IMR-90 (cell line): ENCODE measurements at regions not wholly inside any gene's neighbourhood (a gene's known extent, or its start where the extent isn't known, plus 50 kb on each side); places are given as distances from the start of the nearest gene placed in this dataset.

Source experiments
- BHLHE40 ChIP-seq: fragments of 150-350 bp; IDR thresholded peaks from 2 replicates; pipeline ENCODE4 v1.6.1; 2016; ENCODE audit warnings: mild to moderate bottlenecking, low read depth, low read length
- FOS ChIP-seq: fragments of 150-350 bp; IDR thresholded peaks from 2 replicates; pipeline ENCODE4 v1.6.1; 2016; ENCODE audit warnings: low read depth, low read length
- MAZ ChIP-seq: IDR thresholded peaks from 2 replicates; pipeline ENCODE4 v1.6.1; 2012; ENCODE audit warnings: low read depth, mild to moderate bottlenecking, low read length, improper control_type of control experiment, moderate library complexity, borderline replicate concordance
- POLR2A ChIP-seq: IDR thresholded peaks from 2 replicates; pipeline ENCODE4 v1.6.1; 2012; ENCODE audit warnings: mild to moderate bottlenecking, low read depth, low read length
- RAD21 ChIP-seq: IDR thresholded peaks from 2 replicates; pipeline ENCODE4 v1.6.1; 2012; ENCODE audit warnings: low read length, improper control_type of control experiment
- RCOR1 ChIP-seq: IDR thresholded peaks from 2 replicates; pipeline ENCODE4 v1.6.1; 2012; ENCODE audit warnings: mild to moderate bottlenecking, low read length, improper control_type of control experiment; ENCODE audit not compliant: insufficient replicate concordance
- RFX5 ChIP-seq: IDR thresholded peaks from 2 replicates; pipeline ENCODE4 v1.8.0; 2012; ENCODE audit warnings: low read depth, mild to moderate bottlenecking, low read length, moderate library complexity
- SMC3 ChIP-seq: fragments of 150-350 bp; IDR thresholded peaks from 2 replicates; pipeline ENCODE4 v1.6.1; 2016; ENCODE audit warnings: low read depth, mild to moderate bottlenecking, antibody characterized with exemption, low read length, moderate library complexity
- TF ChIP-seq, protein P1 (sequence below): conservative IDR thresholded peaks from 2 replicates; pipeline ENCODE4 v1.5.1; 2012; ENCODE audit warnings: mild to moderate bottlenecking, low read depth, low read length, improper control_type of control experiment
- TF ChIP-seq, protein P2 (sequence below): fragments of 150-350 bp; IDR thresholded peaks from 2 replicates; pipeline ENCODE4 v1.6.1; 2016; ENCODE audit warnings: low read depth, mild to moderate bottlenecking, low read length, moderate library complexity, borderline replicate concordance
- TF ChIP-seq, protein P3 (sequence below): fragments of 150-350 bp; IDR thresholded peaks from 2 replicates; pipeline ENCODE4 v1.6.1; 2017; ENCODE audit warnings: mild to moderate bottlenecking, antibody characterized with exemption, low read length, low read depth

DNA sequence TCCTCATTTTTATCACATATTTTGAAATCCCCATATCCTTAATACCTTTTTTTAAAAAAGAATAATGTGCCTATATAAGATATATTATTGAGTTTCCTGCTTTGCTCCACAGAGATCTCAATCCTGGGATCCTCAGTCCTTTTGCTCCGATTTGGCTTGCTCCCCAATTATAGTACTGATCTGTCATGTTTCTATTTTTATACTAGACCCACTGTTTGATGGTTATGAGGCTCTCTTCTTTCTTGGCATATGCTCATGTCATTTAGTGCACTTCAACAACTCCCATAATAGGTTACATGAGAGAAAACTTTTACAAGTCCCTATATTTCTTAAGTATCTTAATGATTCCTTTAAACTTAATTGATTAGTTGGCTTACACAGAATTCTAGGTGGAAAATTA, 958.5 kb upstream of the EPHA7 start:
- TF ChIP-seq RFX5 (no peak), MAZ (no peak), SMC3 (no peak), BHLHE40 (no peak), FOS (no peak), RAD21 (no peak), RCOR1 (no peak), POLR2A (no peak)
- TF ChIP-seq, protein P1, sequence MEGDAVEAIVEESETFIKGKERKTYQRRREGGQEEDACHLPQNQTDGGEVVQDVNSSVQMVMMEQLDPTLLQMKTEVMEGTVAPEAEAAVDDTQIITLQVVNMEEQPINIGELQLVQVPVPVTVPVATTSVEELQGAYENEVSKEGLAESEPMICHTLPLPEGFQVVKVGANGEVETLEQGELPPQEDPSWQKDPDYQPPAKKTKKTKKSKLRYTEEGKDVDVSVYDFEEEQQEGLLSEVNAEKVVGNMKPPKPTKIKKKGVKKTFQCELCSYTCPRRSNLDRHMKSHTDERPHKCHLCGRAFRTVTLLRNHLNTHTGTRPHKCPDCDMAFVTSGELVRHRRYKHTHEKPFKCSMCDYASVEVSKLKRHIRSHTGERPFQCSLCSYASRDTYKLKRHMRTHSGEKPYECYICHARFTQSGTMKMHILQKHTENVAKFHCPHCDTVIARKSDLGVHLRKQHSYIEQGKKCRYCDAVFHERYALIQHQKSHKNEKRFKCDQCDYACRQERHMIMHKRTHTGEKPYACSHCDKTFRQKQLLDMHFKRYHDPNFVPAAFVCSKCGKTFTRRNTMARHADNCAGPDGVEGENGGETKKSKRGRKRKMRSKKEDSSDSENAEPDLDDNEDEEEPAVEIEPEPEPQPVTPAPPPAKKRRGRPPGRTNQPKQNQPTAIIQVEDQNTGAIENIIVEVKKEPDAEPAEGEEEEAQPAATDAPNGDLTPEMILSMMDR = no peak
- TF ChIP-seq, protein P2, sequence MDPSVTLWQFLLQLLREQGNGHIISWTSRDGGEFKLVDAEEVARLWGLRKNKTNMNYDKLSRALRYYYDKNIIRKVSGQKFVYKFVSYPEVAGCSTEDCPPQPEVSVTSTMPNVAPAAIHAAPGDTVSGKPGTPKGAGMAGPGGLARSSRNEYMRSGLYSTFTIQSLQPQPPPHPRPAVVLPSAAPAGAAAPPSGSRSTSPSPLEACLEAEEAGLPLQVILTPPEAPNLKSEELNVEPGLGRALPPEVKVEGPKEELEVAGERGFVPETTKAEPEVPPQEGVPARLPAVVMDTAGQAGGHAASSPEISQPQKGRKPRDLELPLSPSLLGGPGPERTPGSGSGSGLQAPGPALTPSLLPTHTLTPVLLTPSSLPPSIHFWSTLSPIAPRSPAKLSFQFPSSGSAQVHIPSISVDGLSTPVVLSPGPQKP = no peak
- TF ChIP-seq, protein P3, sequence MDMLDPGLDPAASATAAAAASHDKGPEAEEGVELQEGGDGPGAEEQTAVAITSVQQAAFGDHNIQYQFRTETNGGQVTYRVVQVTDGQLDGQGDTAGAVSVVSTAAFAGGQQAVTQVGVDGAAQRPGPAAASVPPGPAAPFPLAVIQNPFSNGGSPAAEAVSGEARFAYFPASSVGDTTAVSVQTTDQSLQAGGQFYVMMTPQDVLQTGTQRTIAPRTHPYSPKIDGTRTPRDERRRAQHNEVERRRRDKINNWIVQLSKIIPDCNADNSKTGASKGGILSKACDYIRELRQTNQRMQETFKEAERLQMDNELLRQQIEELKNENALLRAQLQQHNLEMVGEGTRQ = no peak
